Parathyroid adenoma (tissue), 2 donors: ENCODE measurements at regions not wholly inside any gene's neighbourhood (a gene's known extent, or its start where the extent isn't known, plus 50 kb on each side); places are given as distances from the start of the nearest gene placed in this dataset.

Source experiments
- H2AFZ ChIP-seq: fragments of 300-600 bp; sonication (generic); one replicate; pipeline ENCODE4 v1.7.0; 2017; ENCODE audit warnings: antibody characterized with exemption, mild to moderate bottlenecking
- H3K27ac ChIP-seq: fragments of 300-600 bp; sonication (generic); one replicate; pipeline ENCODE4 v1.7.0; 2017
- H3K27me3 ChIP-seq: fragments of 300-600 bp; sonication (generic); one replicate; pipeline ENCODE4 v1.7.0; 2017; ENCODE audit warnings: low read length; ENCODE audit not compliant: control insufficient read depth, insufficient read depth
- H3K36me3 ChIP-seq: fragments of 300-600 bp; sonication (generic); one replicate; pipeline ENCODE4 v1.7.0; 2017; ENCODE audit warnings: low read length; ENCODE audit not compliant: control insufficient read depth, insufficient read depth
- H3K4me1 ChIP-seq: fragments of 300-600 bp; sonication (generic); one replicate; pipeline ENCODE4 v1.7.0; 2017; ENCODE audit warnings: control low read depth
- H3K4me2 ChIP-seq: fragments of 300-600 bp; sonication (generic); one replicate; pipeline ENCODE4 v1.7.0; 2017; ENCODE audit warnings: low read length
- H3K4me3 ChIP-seq: fragments of 300-600 bp; sonication (generic); one replicate; pipeline ENCODE4 v1.7.0; 2017; ENCODE audit warnings: low read depth, low read length
- H3K79me2 ChIP-seq: fragments of 300-600 bp; sonication (generic); one replicate; pipeline ENCODE4 v1.7.0; 2017; ENCODE audit warnings: control low read depth
- H3K9ac ChIP-seq: fragments of 300-600 bp; sonication (generic); one replicate; pipeline ENCODE4 v1.7.0; 2017; ENCODE audit warnings: mild to moderate bottlenecking
- H3K9me3 ChIP-seq: fragments of 300-600 bp; sonication (generic); one replicate; pipeline ENCODE4 v1.7.0; 2017; ENCODE audit warnings: low read length; ENCODE audit not compliant: control insufficient read depth
- CTCF ChIP-seq: fragments of 300-600 bp; sonication (generic); IDR thresholded peaks from one replicate; pipeline ENCODE4 v1.7.0; 2017; ENCODE audit warnings: antibody characterized with exemption, mild to moderate bottlenecking
- donor health status: primary hyperparathyroidism.

DNA sequence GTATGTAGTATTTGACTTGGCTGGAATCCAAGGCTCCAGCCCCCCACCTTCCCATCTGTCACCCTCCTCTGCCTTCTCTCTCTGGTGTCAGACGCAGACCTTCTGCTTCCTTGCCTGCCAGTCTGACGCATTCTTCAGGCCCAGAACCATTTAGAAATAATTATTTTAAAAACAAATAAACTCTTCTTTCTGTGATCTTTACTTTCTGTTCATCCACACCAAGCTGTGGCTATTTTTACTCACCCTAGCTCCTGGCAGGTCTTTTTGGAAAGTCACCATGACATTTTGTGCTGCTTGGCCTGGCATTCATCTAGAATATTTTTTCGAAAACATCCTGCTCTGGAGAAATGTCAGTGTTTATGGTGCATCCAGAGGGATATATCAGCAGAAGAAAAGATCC lies 330.7 kb upstream of the ASIC2 start:
- H3K9ac ChIP-seq = no peak overlapping the region
- no peak overlapping the region for H3K4me3 ChIP-seq
- TF ChIP-seq CTCF = no peak
- no peaks in the 10 kb centered on the region for H3K27me3 ChIP-seq
- H3K27ac ChIP-seq = no peak overlapping the region
- no peaks in the 10 kb centered on the region for H3K79me2 ChIP-seq
- no peaks in the 10 kb centered on the region for H3K4me1 ChIP-seq
- H2AFZ ChIP-seq = no peak overlapping the region
- H3K36me3 ChIP-seq = no peaks in the 10 kb centered on the region
- H3K9me3 ChIP-seq = no peaks in the 10 kb centered on the region
- no peak overlapping the region for H3K4me2 ChIP-seq

DNA sequence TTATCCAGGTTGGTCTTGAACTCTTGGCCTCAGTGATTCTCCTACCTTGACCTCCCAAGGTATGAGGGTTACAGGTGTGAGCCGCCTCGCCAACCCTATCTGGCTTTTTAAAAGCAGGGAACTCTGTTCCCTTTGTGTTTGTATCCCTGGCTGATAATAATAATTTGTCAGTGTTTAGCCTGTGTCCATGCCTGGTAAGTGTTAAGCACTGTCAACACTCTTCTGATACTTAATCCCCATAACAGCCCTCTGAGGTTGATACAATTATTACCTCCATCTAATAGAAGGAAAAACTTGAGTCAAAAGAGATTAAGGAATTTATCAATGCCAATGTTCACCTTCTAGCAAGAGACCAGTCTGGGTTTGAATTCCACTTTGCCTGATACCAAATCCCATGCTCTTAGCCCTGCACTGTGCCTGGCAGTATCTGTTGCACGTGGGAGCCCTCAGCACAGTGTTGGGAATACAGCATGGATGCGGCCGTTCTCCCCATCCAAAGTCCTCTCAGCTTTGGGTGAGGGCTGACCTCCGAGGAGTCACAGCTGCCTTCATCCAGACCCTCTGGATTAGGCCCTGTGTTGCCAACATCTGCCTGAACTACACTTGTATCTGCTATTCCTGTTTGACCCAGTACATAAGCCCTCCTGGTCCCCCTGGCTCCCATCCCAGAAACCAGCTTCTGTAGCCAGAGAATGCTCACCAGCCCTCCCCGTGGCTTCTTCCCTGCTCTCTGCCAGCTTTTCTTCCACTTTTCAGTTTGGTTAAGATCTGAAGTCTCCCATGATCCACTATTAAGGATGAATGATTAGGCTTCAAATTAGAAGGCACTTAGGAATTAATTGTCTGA lies 335.6 kb upstream of the ASIC2 start:
- Histone ChIP-seq H2AFZ (no peak overlapping the region), H3K9me3 (no peaks in the 10 kb centered on the region), H3K79me2 (no peaks in the 10 kb centered on the region), H3K4me3 (no peak overlapping the region), H3K4me1 (no peaks in the 10 kb centered on the region), H3K27ac (no peak overlapping the region), H3K9ac (no peak overlapping the region), H3K36me3 (no peaks in the 10 kb centered on the region), H3K4me2 (no peak overlapping the region), H3K27me3 (no peaks in the 10 kb centered on the region)
- no peak for TF ChIP-seq CTCF

- Histone ChIP-seq H3K27ac (no peak overlapping the region), H3K79me2 (no peaks in the 10 kb centered on the region), H3K9ac (no peak overlapping the region), H2AFZ (no peak overlapping the region), H3K36me3 (no peaks in the 10 kb centered on the region), H3K4me1 (no peaks in the 10 kb centered on the region), H3K4me3 (no peak overlapping the region), H3K9me3 (no peaks in the 10 kb centered on the region), H3K4me2 (no peak overlapping the region), H3K27me3 (no peaks in the 10 kb centered on the region)
- TF ChIP-seq CTCF = no peak
Observed at GRCh38 chr17:33633446-33633845, 340.4 kb upstream of the ASIC2 start.

GRCh38 chr17:33637534-33637933 lies 344.4 kb upstream of the ASIC2 start:
- no peaks in the 10 kb centered on the region for H3K4me1 ChIP-seq
- no peaks in the 10 kb centered on the region for H3K36me3 ChIP-seq
- no peaks in the 10 kb centered on the region for H3K9me3 ChIP-seq
- no peak overlapping the region for H3K4me3 ChIP-seq
- H3K9ac ChIP-seq = no peak overlapping the region
- no peak for TF ChIP-seq CTCF
- no peaks in the 10 kb centered on the region for H3K79me2 ChIP-seq
- H3K27me3 ChIP-seq = no peaks in the 10 kb centered on the region
- no peak overlapping the region for H2AFZ ChIP-seq
- H3K4me2 ChIP-seq = no peak overlapping the region
- H3K27ac ChIP-seq = no peak overlapping the region
